ENCODE measurements at regions not wholly inside any gene's neighbourhood (a gene's known extent, or its start where the extent isn't known, plus 50 kb on each side); places are given as distances from the start of the nearest gene placed in this dataset.

DNA sequence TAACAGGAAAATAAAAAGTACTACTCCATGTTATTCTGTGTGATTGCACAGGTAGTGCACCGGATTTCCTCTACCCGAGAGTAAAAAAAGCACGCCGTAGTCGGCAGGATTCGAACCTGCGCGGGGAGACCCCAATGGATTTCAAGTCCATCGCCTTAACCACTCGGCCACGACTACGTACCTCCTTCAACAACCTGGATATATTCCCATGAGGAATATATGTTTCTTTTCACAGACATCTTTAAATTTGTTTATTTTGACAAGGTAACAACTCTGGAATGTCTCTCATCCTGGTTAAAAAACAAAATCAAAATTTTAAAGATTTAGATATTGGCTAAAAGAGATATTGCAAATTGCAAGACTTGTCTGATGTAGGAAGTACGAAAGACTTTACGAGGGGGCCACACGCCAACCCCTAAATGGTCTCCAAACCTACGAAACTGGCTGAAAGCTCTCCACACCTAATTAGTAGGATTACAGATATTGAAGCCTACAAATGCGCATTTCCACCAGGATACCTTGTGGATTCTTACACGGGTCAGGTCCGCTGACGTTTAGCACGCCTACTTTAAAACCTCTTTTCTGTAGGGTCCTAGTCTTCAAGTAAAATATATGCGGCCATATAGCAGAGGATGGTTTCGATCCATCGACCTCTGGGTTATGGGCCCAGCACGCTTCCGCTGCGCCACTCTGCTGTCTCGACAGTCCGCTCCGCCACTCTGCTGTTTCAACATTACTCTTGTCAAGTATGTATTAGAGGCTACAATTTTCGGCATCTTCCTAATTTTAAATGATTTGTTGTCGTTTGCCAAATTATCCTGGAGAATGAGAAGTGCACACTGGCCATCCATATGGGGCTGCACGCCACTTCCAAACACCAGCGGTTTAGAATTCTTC is 52.2 kb upstream of the BTN3A2 start:
- DNase-seq (ENCODE audit: low read depth), result peak; percentile 63
